Smooth muscle cell (in vitro differentiated cells): ENCODE measurements at regions not wholly inside any gene's neighbourhood (a gene's known extent, or its start where the extent isn't known, plus 50 kb on each side); places are given as distances from the start of the nearest gene placed in this dataset.

Experiments
- DNase-seq: peaks from one replicate; lab custom pipeline; 2025; ENCODE audit not compliant: unreplicated experiment; lab: John Stamatoyannopoulos, UW
- H2AFZ ChIP-seq: fragments of 200-600 bp; sonication (generic); 2 replicates; pipeline ENCODE4 v1.6.0; 2016; ENCODE audit warnings: antibody characterized with exemption, low read depth, mild to moderate bottlenecking
- H3F3A ChIP-seq: fragments of 200-600 bp; sonication (generic); 2 replicates; pipeline ENCODE4 v1.6.0; 2017; ENCODE audit warnings: antibody characterized with exemption, low read depth
- H3K27ac ChIP-seq: fragments of 200-600 bp; sonication (generic); 2 replicates; pipeline ENCODE4 v1.5.1; 2016; ENCODE audit warnings: low read depth, mild to moderate bottlenecking
- H3K27me3 ChIP-seq: fragments of 200-600 bp; sonication (generic); 2 replicates; pipeline ENCODE4 v1.6.1; 2016; ENCODE audit warnings: low read depth, mild to moderate bottlenecking
- H3K36me3 ChIP-seq: fragments of 200-600 bp; sonication (generic); 2 replicates; pipeline ENCODE4 v1.5.1; 2016; ENCODE audit warnings: low read depth
- H3K4me1 ChIP-seq: fragments of 200-600 bp; sonication (generic); 2 replicates; pipeline ENCODE4 v1.5.1; 2016; ENCODE audit warnings: low read depth
- H3K4me2 ChIP-seq: fragments of 200-600 bp; sonication (generic); 2 replicates; pipeline ENCODE4 v1.6.0; 2016; ENCODE audit warnings: mild to moderate bottlenecking
- H3K4me3 ChIP-seq: fragments of 200-600 bp; sonication (generic); 2 replicates; pipeline ENCODE4 v1.5.1; 2016; ENCODE audit warnings: mild to moderate bottlenecking
- H3K79me2 ChIP-seq: fragments of 200-600 bp; sonication (generic); 2 replicates; pipeline ENCODE4 v1.6.0; 2016; ENCODE audit warnings: low read depth, mild to moderate bottlenecking
- H3K9ac ChIP-seq: fragments of 200-600 bp; sonication (generic); 2 replicates; pipeline ENCODE4 v1.6.0; 2016; ENCODE audit warnings: low read depth
- H3K9me3 ChIP-seq: fragments of 200-600 bp; sonication (generic); replicated peaks from 2 replicates; pipeline ENCODE4 v1.5.1; 2016; ENCODE audit warnings: low read depth
- H4K20me1 ChIP-seq: fragments of 200-600 bp; sonication (generic); 2 replicates; pipeline ENCODE4 v1.6.0; 2016; ENCODE audit warnings: low read depth
- CTCF ChIP-seq: fragments of 200-600 bp; sonication (generic); IDR thresholded peaks from 2 replicates; pipeline ENCODE4 v1.5.1; 2017; ENCODE audit warnings: borderline replicate concordance, mild to moderate bottlenecking, antibody characterized with exemption; ENCODE audit not compliant: insufficient read depth, poor library complexity, severe bottlenecking
- WGBS: methylation state at CpG from one replicate; pipeline ENCODE4 v1.1.7; 2016; ENCODE audit warnings: low lambda C conversion rate; 5-methylcytosine and 5-hydroxymethylcytosine counted together

DNA sequence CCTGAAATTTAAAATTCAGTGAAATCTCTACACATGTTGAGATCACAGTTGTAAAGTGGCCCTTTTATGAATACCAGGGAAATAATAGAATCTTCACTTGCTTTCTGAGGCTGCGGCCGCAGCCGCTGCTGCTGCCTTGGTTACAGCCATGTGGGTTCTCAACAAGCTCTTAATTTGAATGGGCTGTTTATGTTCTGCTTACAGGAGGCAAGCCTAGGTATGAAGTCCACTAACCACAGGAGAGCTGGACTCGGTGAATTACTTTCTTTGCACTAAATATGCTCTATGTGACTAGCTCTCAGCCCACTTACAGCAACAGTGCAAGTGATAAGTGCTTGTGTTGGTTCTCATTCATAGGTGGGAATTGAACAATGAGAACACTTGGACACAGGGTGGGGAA lies 410.8 kb downstream of the SFMBT2 start:
- no peak overlapping the region for H2AFZ ChIP-seq
- no peak overlapping the region for H3K9ac ChIP-seq
- no peaks in the 10 kb centered on the region for H4K20me1 ChIP-seq
- H3K36me3 ChIP-seq = no peaks in the 10 kb centered on the region
- no peak for TF ChIP-seq CTCF
- H3K4me1 ChIP-seq = no peaks in the 10 kb centered on the region
- H3K27me3 ChIP-seq = peaks cover 24% of the 10 kb centered on the region
- H3K9me3 ChIP-seq = no peaks in the 10 kb centered on the region
- WGBS = 91% methylated on average over 4 of the region's 4 CpGs
- H3K79me2 ChIP-seq = no peaks in the 10 kb centered on the region
- H3F3A ChIP-seq = no peaks in the 10 kb centered on the region
- no peak overlapping the region for H3K4me2 ChIP-seq
- DNase-seq = no peak
- no peak overlapping the region for H3K27ac ChIP-seq
- no peak overlapping the region for H3K4me3 ChIP-seq

DNA sequence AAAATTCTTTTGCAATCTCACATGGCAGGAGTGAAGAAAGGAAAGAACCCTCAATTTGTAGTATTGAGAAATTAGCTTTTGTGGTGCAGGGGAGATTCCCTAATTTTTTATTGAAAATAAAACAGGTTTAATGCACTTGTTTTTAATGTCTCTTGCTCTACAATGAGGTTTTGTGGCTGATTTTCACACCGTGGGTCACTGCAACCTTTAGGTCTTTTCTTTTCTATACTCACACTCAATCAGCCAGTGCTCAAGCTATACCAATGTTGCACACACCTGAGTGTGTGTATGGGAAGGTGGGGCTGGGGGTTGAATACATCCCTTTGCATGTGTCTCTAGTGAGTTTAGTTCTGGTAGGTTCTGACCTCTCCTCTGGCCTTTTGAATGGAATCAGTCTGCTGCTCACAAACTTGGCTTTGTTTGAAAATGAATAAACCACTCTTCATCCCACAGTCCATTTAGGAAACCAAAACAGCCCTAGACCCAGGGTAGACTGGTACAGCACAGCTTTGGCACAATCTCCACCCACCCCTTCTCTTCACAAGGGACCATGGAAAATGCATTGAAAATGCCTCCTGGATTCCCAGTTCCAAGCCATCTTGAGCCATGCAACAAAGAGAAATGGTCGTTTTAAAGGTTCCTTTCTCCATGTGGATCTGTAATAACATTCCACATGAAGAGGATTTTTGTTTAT lies 411.5 kb downstream of the SFMBT2 start:
- DNase-seq = no peak
- Histone ChIP-seq H3K9ac (no peak overlapping the region), H2AFZ (no peak overlapping the region), H4K20me1 (no peaks in the 10 kb centered on the region), H3K27me3 (peaks cover 24% of the 10 kb centered on the region), H3K4me2 (no peak overlapping the region), H3F3A (no peaks in the 10 kb centered on the region), H3K27ac (no peak overlapping the region), H3K4me3 (no peak overlapping the region), H3K79me2 (no peaks in the 10 kb centered on the region), H3K36me3 (no peaks in the 10 kb centered on the region), H3K4me1 (no peaks in the 10 kb centered on the region), H3K9me3 (no peaks in the 10 kb centered on the region)
- TF ChIP-seq CTCF = no peak
- 82% methylated on average over 2 of the region's 2 CpGs for WGBS

DNA sequence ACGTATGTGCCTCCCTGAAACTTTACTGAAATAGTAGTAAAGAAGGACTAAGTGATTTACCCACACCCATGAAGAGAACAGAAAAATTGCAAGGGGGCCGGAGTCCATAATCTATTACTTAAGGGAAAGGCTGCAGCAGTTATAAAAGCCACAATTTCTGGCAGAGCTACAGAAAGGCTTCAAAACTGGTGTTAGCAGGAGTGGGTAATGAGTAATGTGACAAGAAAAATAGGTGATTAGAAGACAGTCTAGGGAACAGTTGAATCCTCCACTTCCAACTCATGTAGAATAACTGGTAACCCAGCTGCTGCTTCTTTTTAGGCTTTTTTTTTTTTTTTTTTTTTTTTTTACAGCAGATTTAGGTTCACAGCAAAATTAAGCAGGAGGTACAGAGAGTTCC lies 413.3 kb downstream of the SFMBT2 start:
- H3F3A ChIP-seq = no peaks in the 10 kb centered on the region
- H3K79me2 ChIP-seq = no peaks in the 10 kb centered on the region
- no peak overlapping the region for H3K27ac ChIP-seq
- no peaks in the 10 kb centered on the region for H3K4me1 ChIP-seq
- H3K36me3 ChIP-seq = no peaks in the 10 kb centered on the region
- no peaks in the 10 kb centered on the region for H3K9me3 ChIP-seq
- no peak overlapping the region for H3K9ac ChIP-seq
- no peak overlapping the region for H3K4me3 ChIP-seq
- 93% methylated on average over 2 of the region's 2 CpGs for WGBS
- H2AFZ ChIP-seq = no peak overlapping the region
- peaks cover 13% of the 10 kb centered on the region for H3K27me3 ChIP-seq
- no peak for TF ChIP-seq CTCF
- H3K4me2 ChIP-seq = no peak overlapping the region
- no peaks in the 10 kb centered on the region for H4K20me1 ChIP-seq
- DNase-seq = no peak

DNA sequence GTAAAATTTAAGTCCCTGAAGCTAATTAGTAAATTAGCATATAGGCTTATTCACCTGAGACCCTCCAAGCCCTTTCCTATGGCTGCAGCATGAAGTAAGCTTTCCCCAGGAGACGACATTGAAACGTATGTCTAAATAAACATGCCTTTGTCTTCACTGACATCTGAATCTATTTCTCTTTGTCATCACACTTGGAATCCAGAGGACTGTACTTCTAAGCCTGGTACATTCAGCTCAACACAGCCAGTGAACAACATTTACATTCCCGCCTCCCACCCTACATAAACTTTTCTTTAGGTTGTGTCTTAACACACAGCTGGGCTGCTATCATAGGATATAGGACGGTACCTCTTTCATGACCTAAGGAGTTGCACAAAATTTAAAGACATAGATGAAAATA lies 414.4 kb downstream of the SFMBT2 start:
- TF ChIP-seq CTCF = no peak
- no peak for DNase-seq
- Histone ChIP-seq H3K4me2 (no peak overlapping the region), H3K9me3 (no peaks in the 10 kb centered on the region), H3K27ac (no peak overlapping the region), H3K36me3 (no peaks in the 10 kb centered on the region), H2AFZ (no peak overlapping the region), H3K4me3 (no peak overlapping the region), H3K79me2 (no peaks in the 10 kb centered on the region), H3K27me3 (peaks cover 10% of the 10 kb centered on the region), H3K9ac (no peak overlapping the region), H4K20me1 (no peaks in the 10 kb centered on the region), H3K4me1 (no peaks in the 10 kb centered on the region), H3F3A (no peaks in the 10 kb centered on the region)
- 71% methylated on average over 4 of the region's 4 CpGs for WGBS
